HG03432 (cell line): ENCODE measurements at regions not wholly inside any gene's neighbourhood (a gene's known extent, or its start where the extent isn't known, plus 50 kb on each side); places are given as distances from the start of the nearest gene placed in this dataset.
"Not testable (repeated sequence)": the region's sequence is repeated elsewhere in the genome, so short reads cannot be mapped to it uniquely, and the experiment has no call there.

ENCODE experiments used
- ATAC-seq: cut with Tn5 transposase; IDR thresholded peaks from one replicate; pipeline ENCODE4 v1.9.1; 2021; ENCODE audit warnings: mild to moderate bottlenecking, moderate library complexity; ENCODE audit not compliant: unreplicated experiment

GRCh38 chr12:128026696-128027574 is 240.0 kb upstream of the TMEM132C start:
- ATAC-seq = no peak

DNA sequence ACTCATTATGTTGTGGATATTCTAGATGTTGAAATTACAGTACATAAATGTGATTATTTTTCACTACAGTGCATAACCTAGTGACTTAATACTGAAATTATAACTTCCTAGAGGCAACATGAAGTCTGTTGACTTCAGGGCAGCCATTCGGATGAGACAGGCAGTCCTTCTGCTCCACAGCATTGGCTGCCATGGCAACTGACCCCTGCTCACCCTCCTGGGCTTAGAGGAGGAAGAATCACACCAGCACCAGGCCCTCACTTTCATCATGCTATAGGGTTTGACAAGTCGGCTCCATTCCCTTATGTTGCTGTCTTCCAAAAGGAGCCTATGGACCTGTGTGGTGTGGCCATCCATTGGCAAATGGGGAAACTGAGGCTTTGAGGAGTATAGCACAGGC is 233.5 kb upstream of the TMEM132C start:
- no peak for ATAC-seq

GRCh38 chr12:128040971-128041370 is 226.0 kb upstream of the TMEM132C start:
- no peak for ATAC-seq

GRCh38 chr12:128042283-128042682 is 224.7 kb upstream of the TMEM132C start:
- ATAC-seq = not testable (repeated sequence)

DNA sequence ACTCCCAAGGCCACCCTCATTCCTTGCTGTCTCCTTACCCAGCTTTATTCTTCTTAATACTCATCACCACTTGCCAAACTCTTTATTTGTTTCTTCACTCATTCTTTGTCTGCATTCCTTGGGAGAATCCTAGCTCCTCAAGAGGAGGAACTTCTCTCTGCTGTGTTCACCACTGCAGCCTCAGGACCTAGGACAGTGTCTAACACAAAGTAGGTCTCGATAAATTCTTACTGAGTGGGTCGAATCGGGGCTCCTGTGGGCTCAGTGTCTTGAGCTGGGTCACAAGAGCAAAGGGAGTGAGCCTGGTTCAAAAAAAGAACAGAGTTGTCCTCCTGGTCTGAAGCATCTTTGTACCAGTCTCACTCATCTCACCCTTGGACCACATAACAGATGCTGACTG is 224.1 kb upstream of the TMEM132C start:
- no peak for ATAC-seq

GRCh38 chr12:128043317-128043716 is 223.7 kb upstream of the TMEM132C start:
- no peak for ATAC-seq

DNA sequence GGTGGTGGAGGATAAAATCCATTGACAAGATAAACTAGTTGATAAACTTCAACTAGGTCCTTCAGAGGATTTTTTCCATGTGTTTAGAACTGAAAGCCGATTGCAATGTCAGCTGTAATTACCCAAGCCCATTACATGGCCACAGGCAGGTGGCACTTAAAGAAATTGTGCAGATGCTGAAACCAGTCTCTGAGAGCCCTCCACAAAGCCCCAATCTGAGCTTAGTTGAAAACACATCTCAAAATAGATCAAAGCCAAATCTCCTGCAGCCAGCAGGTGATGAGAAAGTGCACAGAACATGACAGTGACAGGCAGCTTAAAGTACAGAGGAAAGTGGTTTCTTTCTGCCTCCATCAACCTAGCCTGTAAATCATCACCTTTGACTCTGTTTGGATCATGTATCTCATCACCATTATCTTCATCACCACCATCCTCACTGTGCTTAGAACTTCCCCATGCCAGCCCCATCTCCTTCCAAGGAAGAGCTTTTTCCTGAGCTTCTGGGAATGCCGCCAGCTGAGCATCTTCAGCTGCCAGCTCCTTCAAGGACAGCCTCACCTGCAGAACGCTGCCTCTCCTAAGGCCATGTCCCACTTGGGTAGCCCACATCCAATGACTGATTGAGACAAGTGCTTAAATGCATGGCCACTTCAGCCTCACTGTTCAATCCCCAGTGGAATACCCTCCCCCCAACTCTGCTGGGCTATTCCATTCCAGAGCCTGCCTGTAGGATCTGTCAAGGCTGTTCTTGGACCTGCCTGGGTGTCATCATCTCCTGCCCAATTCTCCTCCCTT is 219.5 kb upstream of the TMEM132C start:
- no peak for ATAC-seq

DNA sequence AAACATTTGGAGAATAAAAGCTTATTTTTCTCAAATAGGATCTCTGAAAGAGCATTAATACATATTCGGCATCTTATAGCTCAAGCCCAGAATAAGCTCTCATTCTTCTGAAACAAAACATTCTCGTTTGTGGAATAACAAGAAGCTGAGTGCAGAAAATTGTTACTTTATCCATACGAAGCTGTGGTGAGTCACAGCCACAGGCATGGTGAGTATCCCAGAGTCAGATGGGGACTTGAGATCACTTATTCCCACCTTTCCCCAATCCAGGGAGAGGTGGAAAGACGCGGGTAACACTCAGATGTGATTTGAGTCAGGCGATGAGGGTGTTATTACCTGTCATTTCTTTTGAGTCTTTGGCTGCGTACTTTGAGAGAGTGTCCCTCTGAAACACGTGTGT is 214.6 kb upstream of the TMEM132C start:
- no peak for ATAC-seq

GRCh38 chr12:128052777-128053176 is 214.2 kb upstream of the TMEM132C start:
- ATAC-seq = no peak

DNA sequence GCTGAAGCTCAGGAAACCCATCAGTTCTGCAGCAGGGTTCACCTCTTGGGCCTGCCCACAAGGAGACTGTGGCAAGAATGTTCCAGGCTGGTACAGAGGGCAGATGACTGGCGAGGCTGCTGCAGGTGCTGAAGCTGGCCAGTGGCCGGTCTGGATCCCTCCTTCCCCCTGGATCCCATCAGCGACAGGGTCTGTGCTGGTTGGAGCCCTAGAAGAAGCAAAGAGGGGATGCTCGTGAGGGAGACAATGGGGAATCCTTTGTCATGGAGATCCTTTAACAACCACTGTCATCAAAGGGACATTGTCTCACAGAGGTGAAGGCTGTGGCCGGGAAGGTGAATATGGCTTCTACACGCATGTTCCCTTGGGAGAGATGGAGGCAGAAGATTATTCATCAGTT is 211.4 kb upstream of the TMEM132C start:
- no peak for ATAC-seq

- ATAC-seq = no peak
Measured at GRCh38 chr12:128056136-128056801, 210.7 kb upstream of the TMEM132C start.

- ATAC-seq = no peak
Measured at GRCh38 chr12:128057586-128057985, 209.4 kb upstream of the TMEM132C start.

- no peak for ATAC-seq
Measured at GRCh38 chr12:128059621-128060370, 207.2 kb upstream of the TMEM132C start.

DNA sequence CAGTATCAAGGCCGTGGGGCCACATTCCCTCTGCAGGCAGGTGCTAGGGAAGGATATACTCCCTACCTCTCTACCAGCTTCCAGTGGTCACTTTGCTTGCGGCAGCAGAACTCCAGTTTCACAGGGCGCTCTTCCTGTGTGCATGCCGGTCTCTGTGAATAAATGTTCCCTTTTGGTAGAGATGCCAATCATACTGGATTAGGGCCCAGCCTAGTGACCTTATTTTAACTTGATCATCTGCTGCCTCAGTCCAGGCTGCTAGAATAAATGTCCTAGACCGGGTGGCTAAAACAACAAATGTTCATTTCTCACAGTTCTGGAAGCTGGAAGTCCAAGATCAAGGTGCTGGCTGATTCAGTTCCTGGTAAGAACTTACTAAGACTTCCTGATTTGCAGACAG is 198.8 kb upstream of the TMEM132C start:
- ATAC-seq = no peak

- peak; percentile 67 for ATAC-seq
Measured at GRCh38 chr12:128069359-128069997, 197.5 kb upstream of the TMEM132C start.

DNA sequence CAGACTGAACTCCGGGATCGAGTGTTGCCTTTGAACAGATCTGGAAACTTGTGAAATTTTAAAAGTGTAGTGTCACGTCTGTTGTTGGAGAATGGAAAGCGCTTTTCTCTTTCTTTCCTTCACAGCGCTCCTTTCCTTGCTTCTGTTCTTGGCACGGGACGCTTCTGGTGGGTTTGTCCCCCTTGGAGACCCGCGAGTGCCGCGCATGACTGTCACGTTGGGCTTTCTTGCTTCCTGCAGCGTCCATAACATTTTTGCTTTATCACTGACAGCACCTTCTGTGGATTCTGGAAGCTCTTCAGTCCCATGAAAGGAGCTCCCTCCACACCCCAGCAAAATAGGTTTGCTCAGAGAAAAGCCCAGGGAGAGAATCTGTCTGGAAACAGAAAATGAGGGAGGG is 193.0 kb upstream of the TMEM132C start:
- no peak for ATAC-seq

DNA sequence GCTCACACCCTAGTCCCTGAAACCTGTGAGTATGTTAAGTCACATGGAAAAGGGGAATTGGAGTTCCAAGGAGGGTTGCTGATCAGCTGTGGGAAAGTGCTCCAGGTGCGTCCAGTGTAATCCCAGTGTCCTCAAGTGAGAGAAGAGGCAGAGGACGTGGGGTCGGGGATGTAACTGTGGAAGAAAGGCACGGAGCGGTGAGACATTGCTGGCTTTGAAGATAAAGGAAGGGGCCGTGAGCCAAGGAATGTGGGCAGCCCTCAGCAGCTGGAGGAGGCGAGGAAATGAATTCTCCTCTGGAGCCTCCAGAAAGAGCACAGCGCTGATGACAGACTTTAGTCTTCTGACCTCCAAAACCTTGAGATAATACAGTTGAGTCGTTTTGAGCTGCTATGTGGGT is 191.6 kb upstream of the TMEM132C start:
- no peak for ATAC-seq

DNA sequence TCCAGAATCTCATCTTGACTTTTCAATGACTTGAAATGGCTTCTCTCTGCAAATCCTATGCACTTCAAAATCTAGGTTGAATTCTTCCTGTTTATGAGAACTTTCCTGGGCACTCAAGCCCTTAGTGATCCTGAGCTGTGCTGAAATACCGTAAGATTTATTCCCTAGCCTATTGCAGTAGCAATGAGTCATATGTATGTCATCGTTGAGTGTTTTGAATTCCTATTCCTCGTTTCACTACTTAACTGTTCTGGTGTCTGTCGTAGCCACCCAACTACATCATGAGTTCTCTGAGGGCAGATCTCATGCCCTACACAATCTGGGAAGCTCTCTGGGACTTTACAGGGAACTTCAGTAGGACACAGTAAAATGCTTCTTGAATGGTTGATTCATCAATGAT is 190.8 kb upstream of the TMEM132C start:
- ATAC-seq = no peak

DNA sequence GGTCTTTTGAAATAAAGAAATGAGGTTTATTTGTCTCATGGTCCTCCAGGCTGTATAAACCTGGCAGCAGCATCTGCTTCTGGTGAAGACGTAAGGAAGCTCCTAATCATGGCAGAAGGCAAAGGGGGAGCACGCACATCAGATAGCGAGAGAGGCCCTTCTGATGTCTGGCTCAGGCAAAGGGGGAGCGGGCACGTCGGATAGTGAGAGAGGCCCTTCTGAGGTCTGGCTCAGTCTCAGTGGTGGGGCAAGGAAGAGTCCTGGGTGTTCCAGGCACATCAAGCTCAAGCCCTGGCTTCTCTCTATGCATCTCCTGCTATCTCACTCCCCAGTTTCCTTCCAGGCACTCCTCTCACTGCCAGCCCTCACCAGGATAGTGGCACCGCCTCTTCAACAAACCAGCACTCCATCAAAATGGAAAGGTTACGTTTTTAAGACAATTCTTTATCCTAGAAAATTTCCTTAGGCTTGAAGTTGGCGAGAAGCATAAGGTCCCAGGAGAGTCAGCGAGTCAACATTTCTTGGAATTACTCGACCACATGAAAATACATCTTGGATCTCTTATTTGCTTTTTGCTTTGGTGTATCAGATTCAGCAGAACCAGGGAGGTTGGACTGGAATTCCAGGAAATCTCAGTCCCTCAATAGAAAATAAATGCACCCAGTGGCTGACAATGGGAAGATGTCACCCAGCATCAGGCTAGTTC is 189.6 kb upstream of the TMEM132C start:
- no peak for ATAC-seq

DNA sequence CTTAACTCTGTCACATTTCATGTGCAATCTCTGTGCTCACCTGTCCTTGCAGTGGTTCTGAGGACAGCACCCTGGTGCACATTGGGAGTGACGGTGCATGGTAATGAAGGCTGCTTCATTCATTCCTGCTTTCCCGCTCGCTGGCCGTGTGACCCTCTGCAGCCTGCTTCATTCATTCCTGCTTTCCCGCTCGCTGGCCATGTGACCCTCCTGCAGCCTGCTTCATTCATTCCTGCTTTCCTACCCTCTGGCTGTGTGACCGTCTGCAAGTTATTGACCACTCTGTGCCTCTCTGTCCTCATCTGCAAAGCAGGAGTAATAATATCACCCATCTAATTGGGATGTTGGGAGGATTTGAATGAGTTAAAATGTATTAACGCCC is 189.1 kb upstream of the TMEM132C start:
- no peak for ATAC-seq
